H9 (cell line): ENCODE measurements at regions not wholly inside any gene's neighbourhood (a gene's known extent, or its start where the extent isn't known, plus 50 kb on each side); places are given as distances from the start of the nearest gene placed in this dataset.

Source experiments
- DNase-seq: peaks from one replicate; pipeline ENCODE4 v3.0.0-alpha.2; 2017
- H2AFZ ChIP-seq: one replicate; pipeline ENCODE4 v1.6.1; 2013; ENCODE audit warnings: mild to moderate bottlenecking, low read length, control low read depth, moderate library complexity
- H2AK5ac ChIP-seq: 2 replicates; pipeline ENCODE4 v1.6.1; 2013; ENCODE audit warnings: low read length, control low read depth, mixed read lengths; ENCODE audit not compliant: insufficient read length
- H2BK120ac ChIP-seq: one replicate; pipeline ENCODE4 v1.6.1; 2013; ENCODE audit warnings: low read depth, mild to moderate bottlenecking, low read length, control low read depth, inconsistent platforms; ENCODE audit not compliant: poor library complexity, severe bottlenecking
- H2BK12ac ChIP-seq: 2 replicates; pipeline ENCODE4 v1.6.1; 2013; ENCODE audit warnings: low read length, control low read depth, mixed read lengths, low read depth; ENCODE audit not compliant: insufficient read length
- H2BK15ac ChIP-seq: 2 replicates; pipeline ENCODE4 v1.6.1; 2013; ENCODE audit warnings: low read depth, low read length, control low read depth
- H2BK20ac ChIP-seq: one replicate; pipeline ENCODE4 v1.6.1; 2013; ENCODE audit warnings: low read depth, mild to moderate bottlenecking, low read length, control low read depth, inconsistent platforms; ENCODE audit not compliant: poor library complexity, severe bottlenecking
- H2BK5ac ChIP-seq: 2 replicates; pipeline ENCODE4 v1.6.1; 2013; ENCODE audit warnings: low read length, control low read depth, mixed read lengths; ENCODE audit not compliant: insufficient read length
- H3K14ac ChIP-seq: 2 replicates; pipeline ENCODE4 v1.6.1; 2013; ENCODE audit warnings: low read length, control low read depth; ENCODE audit not compliant: insufficient read depth
- H3K18ac ChIP-seq: 2 replicates; pipeline ENCODE4 v1.6.1; 2013; ENCODE audit warnings: low read depth, mild to moderate bottlenecking, mixed read lengths, low read length, control low read depth; ENCODE audit not compliant: insufficient read length
- H3K23ac ChIP-seq: 2 replicates; pipeline ENCODE4 v1.6.1; 2013; ENCODE audit warnings: low read length, control low read depth, mixed read lengths, low read depth; ENCODE audit not compliant: insufficient read length
- H3K23me2 ChIP-seq: 2 replicates; pipeline ENCODE4 v1.6.1; 2013; ENCODE audit warnings: low read depth, mild to moderate bottlenecking, mixed read lengths, low read length, control low read depth; ENCODE audit not compliant: insufficient read length, poor library complexity, severe bottlenecking
- H3K27ac ChIP-seq: 2 replicates; pipeline ENCODE4 v1.5.1; 2013; ENCODE audit warnings: low read length, control low read depth, mixed read lengths, low read depth; ENCODE audit not compliant: insufficient read length
- H3K27me3 ChIP-seq: 2 replicates; pipeline ENCODE4 v1.6.1; 2013; ENCODE audit warnings: low read length, control low read depth, inconsistent platforms; ENCODE audit not compliant: insufficient read depth
- H3K4ac ChIP-seq: 2 replicates; pipeline ENCODE4 v1.6.1; 2013; ENCODE audit warnings: low read depth, mild to moderate bottlenecking, control low read depth, inconsistent platforms, low read length, moderate library complexity
- H3K4me1 ChIP-seq: 2 replicates; pipeline ENCODE4 v1.6.1; 2013; ENCODE audit warnings: low read length, control low read depth, inconsistent platforms; ENCODE audit not compliant: insufficient read depth
- H3K4me2 ChIP-seq: 2 replicates; pipeline ENCODE4 v1.6.1; 2013; ENCODE audit warnings: low read length, control low read depth, mixed read lengths; ENCODE audit not compliant: insufficient read length, insufficient read depth
- H3K56ac ChIP-seq: 2 replicates; pipeline ENCODE4 v1.6.1; 2013; ENCODE audit warnings: low read depth, mild to moderate bottlenecking, mixed read lengths, low read length, control low read depth; ENCODE audit not compliant: insufficient read length
- H3K79me1 ChIP-seq: 2 replicates; pipeline ENCODE4 v1.6.1; 2013; ENCODE audit warnings: low read depth, mild to moderate bottlenecking, moderate library complexity, low read length, control low read depth, inconsistent platforms; ENCODE audit not compliant: insufficient read depth, poor library complexity, severe bottlenecking
- H3K79me2 ChIP-seq: 2 replicates; pipeline ENCODE4 v1.6.1; 2013; ENCODE audit warnings: low read length, control low read depth, inconsistent platforms; ENCODE audit not compliant: insufficient read depth
- H3K9ac ChIP-seq: 2 replicates; pipeline ENCODE4 v1.6.1; 2013; ENCODE audit warnings: low read length, control low read depth, mixed read lengths; ENCODE audit not compliant: insufficient read length; ENCODE audit errors: extremely low read depth
- H3K9me3 ChIP-seq: one replicate; pipeline ENCODE4 v1.6.1; 2013; ENCODE audit warnings: low read depth, low read length, inconsistent platforms; ENCODE audit not compliant: control insufficient read depth
- H3T11ph ChIP-seq: one replicate; pipeline ENCODE4 v1.6.1; 2013; ENCODE audit warnings: mild to moderate bottlenecking, low read length, control low read depth, inconsistent platforms
- H4K20me1 ChIP-seq: one replicate; pipeline ENCODE4 v1.6.1; 2013; ENCODE audit not compliant: control insufficient read depth, insufficient read length, insufficient read depth
- H4K5ac ChIP-seq: 2 replicates; pipeline ENCODE4 v1.6.1; 2013; ENCODE audit warnings: low read depth, mild to moderate bottlenecking, mixed read lengths, low read length, control low read depth; ENCODE audit not compliant: insufficient read length
- H4K8ac ChIP-seq: replicated peaks from 2 replicates; pipeline ENCODE4 v1.6.1; 2013; ENCODE audit warnings: low read length, control low read depth, mixed read lengths, low read depth; ENCODE audit not compliant: insufficient read length
- H4K91ac ChIP-seq: 2 replicates; pipeline ENCODE4 v1.6.1; 2013; ENCODE audit warnings: low read depth, mild to moderate bottlenecking, moderate library complexity, mixed read lengths, low read length, control low read depth; ENCODE audit not compliant: insufficient read length
- H3K27ac Mint-ChIP-seq, 3 experiments: 2 replicates in 2 of 3; 3 replicates in 1 of 3; pipeline ENCODE4 v1.8.0; 2020 to 2021; ENCODE audit warnings: mixed read lengths in 3 of 3, mild to moderate bottlenecking in 1 of 3, moderate library complexity in 1 of 3
- H3K27me3 Mint-ChIP-seq: 2 replicates; pipeline ENCODE4 v1.8.0; 2021; ENCODE audit warnings: low read depth, mild to moderate bottlenecking, moderate library complexity, mixed read lengths
- H3K36me3 Mint-ChIP-seq, 3 experiments: 2 replicates in 2 of 3; 3 replicates in 1 of 3; pipeline ENCODE4 v1.8.0; 2020 to 2021; ENCODE audit warnings: low read depth in 3 of 3, mixed read lengths in 3 of 3; ENCODE audit not compliant: insufficient read depth in 1 of 3
- H3K4me1 Mint-ChIP-seq, 2 experiments: 2 replicates each; pipeline ENCODE4 v1.8.0; 2020; ENCODE audit warnings: mixed read lengths in 2 of 2
- H3K4me3 Mint-ChIP-seq, 2 experiments: 2 replicates in 1 of 2; 3 replicates in 1 of 2; pipeline ENCODE4 v1.8.0; 2020 to 2021; ENCODE audit warnings: mild to moderate bottlenecking in 2 of 2, mixed read lengths in 2 of 2, moderate library complexity in 1 of 2
- H3K9me3 Mint-ChIP-seq, 2 experiments: 2 replicates in 1 of 2; 3 replicates in 1 of 2; pipeline ENCODE4 v1.8.0; 2020; ENCODE audit warnings: mild to moderate bottlenecking in 2 of 2, mixed read lengths in 2 of 2, moderate library complexity in 1 of 2
- WGBS: extraction: QIAGEN DNeasy Blood & Tissue Kit; methylation state at CpG from one replicate; pipeline ENCODE4 v1.1.7; 2013; ENCODE audit warnings: missing lambda C conversion rate, low lambda C conversion rate, mixed read lengths; ENCODE audit not compliant: insufficient read length; ENCODE audit errors: extremely low coverage; 5-methylcytosine and 5-hydroxymethylcytosine counted together
- TF ChIP-seq, protein P1 (sequence below): fragments of 200-600 bp; sonication (generic); conservative IDR thresholded peaks from 3 replicates; pipeline ENCODE4 v1.8.0; 2021; ENCODE audit warnings: antibody characterized with exemption, mild to moderate bottlenecking

DNA sequence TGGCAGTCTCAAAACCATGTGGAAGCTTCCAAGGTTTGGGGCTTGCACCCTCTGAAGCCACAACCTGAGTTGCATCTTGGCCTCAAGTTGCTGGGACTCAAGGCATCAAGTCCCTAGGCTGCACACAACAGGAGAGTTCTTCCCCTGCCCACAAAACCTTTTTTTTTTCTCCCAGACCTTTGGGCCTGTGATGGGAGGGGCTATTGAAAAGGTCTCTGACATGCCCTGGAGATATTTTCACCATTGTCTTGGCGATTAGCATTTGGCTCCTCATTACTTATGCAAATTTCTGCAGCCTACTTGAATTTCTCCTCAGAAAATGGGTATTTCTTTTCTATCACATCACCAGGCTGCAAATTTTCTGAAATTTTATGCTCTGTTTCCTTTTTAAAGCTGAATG is 349.5 kb upstream of the EDA2R start:
- Histone ChIP-seq H3K4me1 (no peaks in the 10 kb centered on the region), H4K91ac (no peak overlapping the region), H2AK5ac (no peak overlapping the region), H3K9ac (no peak overlapping the region), H3K18ac (no peak overlapping the region), H4K8ac (no peak overlapping the region), H3K9me3 (peaks cover 11% of the 10 kb centered on the region), H4K20me1 (no peaks in the 10 kb centered on the region), H3K27ac (no peak overlapping the region), H2BK12ac (no peak overlapping the region), H2BK120ac (no peak overlapping the region), H3K4me2 (no peak overlapping the region), H2BK20ac (no peak overlapping the region), H4K5ac (no peak overlapping the region), H3K14ac (no peak overlapping the region), H2BK5ac (no peak overlapping the region), H2AFZ (no peak overlapping the region), H3K23me2 (no peaks in the 10 kb centered on the region), H3T11ph (no peak overlapping the region), H2BK15ac (no peak overlapping the region), H3K23ac (no peak overlapping the region), H3K79me2 (no peaks in the 10 kb centered on the region), H3K56ac (no peak overlapping the region), H3K27me3 (no peaks in the 10 kb centered on the region), H3K79me1 (no peaks in the 10 kb centered on the region), H3K4ac (no peak overlapping the region)
- peaks cover 72 to 75% of the 10 kb centered on the region in 2 experiments for H3K9me3 Mint-ChIP-seq
- no peak overlapping the region for H3K4me3 Mint-ChIP-seq
- no peak for DNase-seq
- TF ChIP-seq, protein P1, sequence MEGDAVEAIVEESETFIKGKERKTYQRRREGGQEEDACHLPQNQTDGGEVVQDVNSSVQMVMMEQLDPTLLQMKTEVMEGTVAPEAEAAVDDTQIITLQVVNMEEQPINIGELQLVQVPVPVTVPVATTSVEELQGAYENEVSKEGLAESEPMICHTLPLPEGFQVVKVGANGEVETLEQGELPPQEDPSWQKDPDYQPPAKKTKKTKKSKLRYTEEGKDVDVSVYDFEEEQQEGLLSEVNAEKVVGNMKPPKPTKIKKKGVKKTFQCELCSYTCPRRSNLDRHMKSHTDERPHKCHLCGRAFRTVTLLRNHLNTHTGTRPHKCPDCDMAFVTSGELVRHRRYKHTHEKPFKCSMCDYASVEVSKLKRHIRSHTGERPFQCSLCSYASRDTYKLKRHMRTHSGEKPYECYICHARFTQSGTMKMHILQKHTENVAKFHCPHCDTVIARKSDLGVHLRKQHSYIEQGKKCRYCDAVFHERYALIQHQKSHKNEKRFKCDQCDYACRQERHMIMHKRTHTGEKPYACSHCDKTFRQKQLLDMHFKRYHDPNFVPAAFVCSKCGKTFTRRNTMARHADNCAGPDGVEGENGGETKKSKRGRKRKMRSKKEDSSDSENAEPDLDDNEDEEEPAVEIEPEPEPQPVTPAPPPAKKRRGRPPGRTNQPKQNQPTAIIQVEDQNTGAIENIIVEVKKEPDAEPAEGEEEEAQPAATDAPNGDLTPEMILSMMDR: no peak
- H3K27ac Mint-ChIP-seq: no peak overlapping the region
- no peaks in the 10 kb centered on the region for H3K27me3 Mint-ChIP-seq
- H3K36me3 Mint-ChIP-seq: peaks cover 1 to 14% (median 2%) of the 10 kb centered on the region in 3 experiments; a peak in 4 of 7 replicates
- no peaks in the 10 kb centered on the region for H3K4me1 Mint-ChIP-seq
- WGBS: no CpG with 5 or more reads among the region's 1 CpG
